ENCODE measurements at regions not wholly inside any gene's neighbourhood (a gene's known extent, or its start where the extent isn't known, plus 50 kb on each side); places are given as distances from the start of the nearest gene placed in this dataset.

- TF ChIP-seq POLR2AphosphoS5 (IDR thresholded peaks at IDR 0.05; ENCODE audit: low read depth, low read length) (no peak), CTCF (IDR thresholded peaks at IDR 0.05 in 2 of 3, conservative IDR thresholded peaks at IDR 0.05 in 1 of 3; ENCODE audit: borderline replicate concordance in 1 of 3, insufficient read depth in 1 of 3, low read depth in 2 of 3, low read length in 2 of 3) (no peak), YY1 (IDR thresholded peaks at IDR 0.05; ENCODE audit: extremely low read depth, insufficient replicate concordance, low read depth, low read length) (no peak), CEBPB (IDR thresholded peaks at IDR 0.05; ENCODE audit: low read depth) (no peak), POLR2A (IDR thresholded peaks at IDR 0.05; ENCODE audit: borderline replicate concordance, extremely low read depth, insufficient read depth, insufficient read length) (no peak), SP1 (IDR thresholded peaks at IDR 0.05; ENCODE audit: low read depth) (no peak), ZNF274 (IDR thresholded peaks at IDR 0.05; ENCODE audit: low read depth, low read length) (no peak), EZH2 (IDR thresholded peaks at IDR 0.05) (no peak)
Observed at GRCh38 chr6:15978426-15978825, 150.5 kb upstream of the MYLIP start.
